GOT3 (cell line): ENCODE measurements at regions not wholly inside any gene's neighbourhood (a gene's known extent, or its start where the extent isn't known, plus 50 kb on each side); places are given as distances from the start of the nearest gene placed in this dataset.
A peak's percentile ranks its signal among the peaks of the same experiment; 100 is the strongest.

Experiments used
- DNase-seq: peaks from one replicate; lab custom pipeline; 2025; ENCODE audit warnings: mixed read lengths; lab: John Stamatoyannopoulos, UW

DNA sequence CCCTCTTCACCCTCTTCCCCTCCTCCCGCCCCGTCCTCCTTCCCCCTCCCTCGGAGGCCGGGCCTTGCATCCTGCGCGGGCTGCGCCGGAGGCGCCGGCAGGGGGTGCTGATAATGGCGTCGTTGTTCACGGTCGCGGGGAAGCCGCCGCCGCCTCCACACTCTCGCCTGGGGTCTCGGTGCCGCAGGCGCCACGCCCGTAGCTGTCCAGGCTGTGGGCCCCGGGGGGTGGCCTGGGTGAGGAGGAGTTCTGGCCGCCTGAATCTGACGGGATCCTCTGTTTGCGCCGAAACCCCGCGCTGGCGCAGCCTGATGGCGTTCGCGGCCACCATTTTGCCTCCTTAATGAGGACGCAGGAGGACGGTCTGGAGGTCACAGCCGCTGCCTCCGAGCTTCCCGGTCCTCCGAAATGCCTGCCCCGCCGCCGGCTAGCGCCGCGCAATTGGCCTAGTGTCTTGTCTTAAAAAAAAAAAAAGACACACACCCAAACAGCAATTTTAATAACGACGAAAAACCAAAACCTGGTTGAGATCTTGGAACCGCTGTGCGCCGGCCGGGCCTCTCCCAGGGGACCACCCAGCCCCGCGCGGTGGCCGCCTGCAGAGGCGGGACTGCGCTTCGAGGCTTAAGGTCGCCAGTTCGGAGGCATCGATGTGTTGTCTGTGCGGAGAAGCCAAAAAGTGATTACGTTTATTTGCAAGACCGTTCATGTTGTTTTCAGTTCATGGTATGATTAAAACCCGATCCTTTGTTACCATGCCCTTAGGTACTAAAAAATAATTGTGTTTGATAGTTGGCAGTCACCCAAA lies 106.6 kb upstream of the HNRNPU start:
- DNase-seq: peak; percentile 94

DNA sequence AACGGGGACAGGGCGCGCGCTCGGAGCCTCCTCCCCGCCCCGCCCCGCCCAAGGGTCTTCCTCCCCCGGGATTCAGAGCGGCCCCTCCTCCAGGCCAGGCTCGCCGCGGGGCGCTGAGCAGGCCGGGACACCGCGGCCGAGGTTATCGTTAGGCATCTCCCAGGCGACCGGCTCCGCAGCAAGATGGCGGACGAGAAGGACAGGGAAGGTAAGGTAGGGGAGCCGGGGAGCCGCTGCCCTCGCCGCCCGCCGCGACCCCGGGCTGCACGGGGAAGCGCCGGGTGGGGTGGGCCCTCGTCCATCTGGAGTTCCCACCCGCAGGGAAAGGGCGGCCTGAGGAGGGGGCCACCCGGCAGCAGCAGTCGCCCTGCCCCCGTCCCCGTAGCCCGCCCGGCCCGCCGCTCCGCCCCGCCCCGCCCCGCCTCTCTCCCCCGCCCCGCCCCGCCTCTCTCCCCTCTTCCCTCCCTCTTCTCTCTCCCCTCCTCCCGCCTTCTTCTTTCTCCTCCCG lies 105.9 kb upstream of the HNRNPU start:
- peak; percentile 88 for DNase-seq

DNA sequence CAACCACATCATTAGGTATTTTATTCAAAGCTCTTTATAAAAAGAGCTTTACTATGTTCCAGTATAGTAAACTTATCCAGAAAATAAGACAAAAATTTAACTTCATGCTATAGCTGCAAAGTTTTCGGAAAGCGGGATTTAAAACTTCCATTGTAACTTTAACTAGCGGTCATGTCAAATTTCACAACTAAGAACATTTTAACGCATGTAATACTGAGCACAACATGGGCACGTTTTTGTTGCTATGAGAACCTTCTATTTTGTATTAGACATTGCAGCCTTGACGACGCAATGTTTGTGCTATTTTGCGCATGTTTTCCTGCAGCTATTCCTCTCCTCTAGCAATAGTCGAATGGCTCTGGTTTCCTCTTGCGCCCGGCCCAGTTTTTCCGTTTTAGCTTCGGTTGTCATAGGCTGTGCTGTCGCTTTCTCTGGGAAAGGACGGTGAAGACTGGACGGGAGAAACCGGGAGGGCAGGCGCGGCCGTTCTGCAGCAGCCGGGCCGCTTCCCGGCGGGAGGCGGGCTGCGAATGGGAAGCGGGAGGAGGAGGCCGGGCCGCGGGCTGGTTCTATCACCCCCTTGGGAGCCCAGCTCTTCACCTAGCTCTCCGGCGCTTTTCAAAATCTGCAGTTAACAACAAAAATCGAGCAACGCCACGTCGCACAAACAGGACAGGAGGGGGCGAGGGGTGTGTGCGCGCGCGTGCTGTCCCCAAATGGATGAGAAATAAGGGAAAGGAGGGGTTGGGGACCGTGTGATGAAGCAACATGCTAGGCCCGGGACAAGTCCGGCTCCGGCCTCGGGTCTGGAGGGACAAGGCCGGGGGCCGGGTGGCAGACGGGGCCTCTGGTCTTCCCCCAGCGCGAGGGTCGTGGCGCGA lies 105.3 kb upstream of the HNRNPU start:
- peak; percentile 77 for DNase-seq

DNA sequence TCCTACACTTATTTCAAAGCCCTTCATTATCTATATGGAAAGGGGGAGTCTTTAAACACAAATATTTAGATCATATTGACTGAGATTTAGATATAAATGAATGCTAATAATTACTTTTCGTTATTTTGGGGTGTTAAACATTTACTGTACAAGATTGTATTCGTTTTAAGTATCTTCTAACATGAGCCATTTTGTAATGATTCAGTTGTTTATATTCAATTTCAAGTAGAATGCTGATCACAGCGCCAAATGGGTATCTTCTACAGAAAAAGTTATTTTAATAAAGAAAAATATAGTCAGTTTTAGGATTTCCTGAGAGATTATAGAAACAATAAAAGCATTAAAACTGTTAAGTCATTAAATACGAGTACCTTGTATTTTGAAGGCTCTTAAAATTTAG lies 104.5 kb upstream of the HNRNPU start:
- DNase-seq: no peak

DNA sequence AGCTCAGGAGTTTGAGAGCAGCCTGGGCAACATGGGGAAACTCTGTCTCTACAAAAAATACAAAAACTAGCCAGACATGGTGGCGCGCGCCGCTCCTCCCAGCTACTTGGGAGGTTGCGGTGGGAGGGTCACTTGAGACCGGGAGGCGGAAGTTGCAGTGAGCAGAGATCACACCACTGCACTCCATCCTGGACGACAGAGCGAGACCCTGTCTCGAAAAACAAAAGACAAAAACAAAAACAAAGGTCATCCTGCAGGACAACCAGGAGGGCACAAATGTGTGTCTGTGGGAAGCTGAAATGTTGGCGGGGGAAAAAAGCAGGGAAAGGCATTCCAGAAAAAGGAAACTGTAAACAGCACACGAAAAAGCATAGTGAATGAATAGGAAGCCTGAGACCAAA lies 104.1 kb upstream of the HNRNPU start:
- DNase-seq: no peak

DNA sequence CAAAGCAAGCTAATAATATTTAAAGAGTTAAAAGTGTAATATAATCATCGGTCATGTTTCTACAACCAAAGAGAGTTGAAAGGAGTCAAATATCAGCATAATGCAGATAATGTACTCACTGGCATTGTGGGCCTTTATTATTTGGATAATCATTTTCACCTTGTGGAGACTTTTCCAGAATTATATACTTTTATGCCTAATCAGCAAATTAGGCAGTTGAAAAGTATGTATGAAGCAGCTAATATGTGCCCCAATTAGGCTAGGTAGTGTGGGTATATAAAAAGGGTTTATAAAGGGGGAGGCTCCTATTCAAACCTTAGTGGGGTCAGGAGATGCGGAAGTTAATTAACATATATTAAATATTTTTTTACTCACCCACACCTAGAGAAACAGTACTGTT lies 102.8 kb upstream of the HNRNPU start:
- no peak for DNase-seq

DNA sequence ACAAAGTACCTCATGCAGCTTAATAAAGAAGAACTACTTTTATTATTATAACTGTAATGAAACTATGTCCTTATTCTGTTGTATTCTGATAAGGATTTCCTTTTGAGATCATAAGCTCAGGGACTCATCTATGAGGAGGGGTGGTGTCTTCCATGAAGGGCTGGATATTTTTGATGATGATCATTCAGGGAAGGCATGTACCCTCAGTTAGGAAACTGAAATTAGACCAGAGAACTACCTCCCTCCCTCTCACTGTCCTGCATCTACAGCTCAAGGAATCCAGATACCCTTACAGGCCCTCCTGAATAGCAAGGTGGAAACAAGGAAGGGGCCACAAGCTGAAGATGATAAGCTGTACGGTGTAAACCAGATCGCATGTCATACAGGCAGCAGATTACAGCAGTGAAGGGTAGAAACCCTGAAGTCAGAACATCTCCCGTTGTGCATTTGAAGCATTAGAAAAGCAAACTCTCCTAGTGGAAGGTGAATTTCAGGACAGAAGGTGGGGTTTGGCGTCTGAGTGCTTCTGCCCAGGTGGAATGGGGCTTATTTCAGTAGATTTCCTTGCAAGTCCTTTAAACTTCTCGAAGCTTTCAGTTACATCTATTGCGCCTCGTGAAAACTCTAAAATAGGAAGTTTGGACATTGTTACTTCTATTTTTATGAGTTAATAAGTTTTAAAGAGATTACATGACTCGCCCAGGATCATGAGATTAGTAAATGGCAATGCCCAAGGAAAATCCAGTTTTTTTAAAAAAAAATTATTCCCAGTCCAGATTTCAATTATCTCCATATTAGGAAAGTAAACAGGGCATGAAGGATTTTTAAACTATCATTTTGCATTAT lies 101.1 kb upstream of the HNRNPU start:
- DNase-seq: no peak

DNA sequence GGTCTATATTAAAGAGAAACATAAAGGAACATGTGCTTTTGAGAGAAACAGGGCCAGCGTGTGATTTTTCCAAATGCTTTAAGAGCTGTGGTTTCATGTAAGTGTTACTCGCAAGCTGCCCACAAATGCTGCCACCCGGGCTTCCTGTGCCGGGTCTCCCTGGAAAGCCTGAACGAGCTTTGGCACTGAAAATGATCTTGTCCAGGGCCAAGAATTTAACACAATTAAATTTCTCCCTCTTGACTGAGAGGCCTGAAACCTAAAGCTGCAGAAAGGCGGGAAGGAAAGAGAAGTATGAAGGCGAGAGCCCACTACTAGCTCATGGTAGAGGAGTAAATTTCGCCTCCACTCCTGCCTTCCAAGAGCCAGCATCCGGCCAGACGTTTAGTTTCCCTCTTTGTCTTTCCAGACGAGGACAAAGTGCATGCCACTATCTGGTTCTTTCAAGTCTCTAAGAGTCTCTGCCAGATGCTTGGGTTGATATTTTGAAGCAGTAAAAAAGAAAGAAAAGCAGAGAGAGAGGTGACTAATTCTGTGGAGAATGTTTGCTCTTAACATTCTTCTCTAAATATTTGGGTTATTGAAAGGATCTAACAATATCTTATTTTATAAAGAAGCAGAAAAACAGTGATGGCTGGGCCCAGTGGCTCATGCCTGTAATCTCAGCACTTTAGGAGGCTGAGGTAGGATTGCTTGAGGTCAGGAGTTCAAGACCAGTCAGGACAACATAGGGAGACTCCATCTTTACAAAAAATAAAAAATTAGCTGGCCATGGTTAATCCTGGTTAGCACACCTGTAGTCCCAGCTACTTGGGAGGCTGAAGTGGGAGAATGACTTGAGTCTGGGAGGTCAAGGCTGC lies 100.0 kb upstream of the HNRNPU start:
- no peak for DNase-seq

DNA sequence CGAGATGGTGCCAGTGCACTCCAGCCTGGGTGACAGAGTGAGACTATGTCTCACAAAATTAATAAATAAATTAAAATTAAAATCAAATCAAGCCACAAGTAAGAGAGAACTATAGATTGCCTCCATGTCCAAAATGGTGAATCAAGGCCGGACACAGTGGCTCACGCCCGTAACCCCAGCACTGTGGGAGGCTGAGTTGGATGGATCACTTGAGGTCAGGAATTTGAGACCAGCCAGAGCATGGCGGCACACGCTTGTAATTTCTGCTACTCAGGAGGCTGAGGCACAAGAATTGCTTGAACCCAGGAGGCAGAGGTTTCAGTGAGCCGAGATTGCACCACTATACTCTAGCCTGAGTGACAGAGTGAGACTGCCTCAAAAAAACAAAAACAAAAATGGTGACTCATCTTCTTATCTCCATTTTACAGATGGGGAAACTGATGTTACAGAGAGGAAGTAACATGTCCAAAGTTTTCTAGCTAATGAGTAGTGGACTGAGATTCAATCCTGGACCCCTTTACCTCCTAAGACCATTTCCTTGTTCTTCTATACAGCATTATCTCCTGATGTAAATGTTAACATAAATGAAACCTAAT lies 99.0 kb upstream of the HNRNPU start:
- DNase-seq: no peak

DNA sequence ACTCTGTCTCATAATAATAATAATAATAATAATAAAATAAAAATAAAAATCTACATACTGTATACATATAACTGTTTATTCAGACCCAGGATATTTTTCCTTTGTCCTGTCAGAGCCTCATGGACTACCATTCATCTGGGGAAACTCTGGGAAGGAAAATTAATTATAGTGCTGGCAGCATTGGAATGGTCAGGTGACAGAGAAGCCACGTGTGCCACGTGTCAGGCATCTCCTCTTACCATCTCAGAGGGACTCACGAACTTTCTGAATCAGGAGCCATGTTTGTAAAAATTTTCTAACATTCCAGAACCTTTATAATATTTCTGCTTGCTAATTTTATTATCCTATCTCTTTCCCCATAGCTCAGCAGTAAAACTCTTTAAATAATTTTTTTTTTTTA lies 97.8 kb upstream of the HNRNPU start:
- DNase-seq: no peak

DNA sequence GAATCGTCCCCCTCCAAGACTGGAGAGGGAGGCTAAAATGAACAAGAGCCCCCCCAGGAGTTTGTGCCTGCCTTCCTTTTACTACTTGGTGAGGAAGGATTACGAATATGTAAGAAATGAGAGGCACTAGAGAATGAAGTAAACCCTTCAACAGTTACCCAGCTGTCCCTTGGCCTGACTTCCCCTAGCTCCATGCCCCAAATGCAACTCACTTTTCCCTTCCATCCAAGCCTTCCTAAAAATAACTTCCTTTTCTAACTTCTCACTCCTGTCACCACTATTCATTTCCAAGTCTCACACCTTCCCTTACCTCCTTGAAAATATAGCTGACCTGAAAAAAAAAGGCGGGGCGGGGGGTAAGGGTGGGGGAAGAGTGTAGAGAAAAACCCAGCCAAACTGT lies 96.6 kb upstream of the HNRNPU start:
- DNase-seq: no peak

DNA sequence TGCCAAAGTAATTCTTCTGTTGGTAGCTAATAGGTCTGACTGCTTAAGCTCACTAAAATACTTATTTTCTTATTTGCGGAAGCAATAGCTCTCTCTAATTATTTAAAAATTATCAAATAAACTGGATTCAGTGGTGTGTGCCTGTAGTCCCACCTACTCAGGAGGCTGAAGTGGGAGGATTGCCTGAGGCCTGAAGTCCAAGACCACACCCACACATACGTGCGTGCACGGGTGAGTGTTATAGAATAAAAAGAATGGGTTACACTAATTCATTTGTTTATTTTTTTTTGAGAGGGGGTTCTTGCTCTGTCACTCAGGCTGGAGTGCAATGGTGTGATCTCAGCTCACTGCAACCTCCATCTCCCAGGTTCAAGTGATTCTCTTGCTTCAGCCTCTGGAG lies 94.2 kb upstream of the HNRNPU start:
- no peak for DNase-seq

DNA sequence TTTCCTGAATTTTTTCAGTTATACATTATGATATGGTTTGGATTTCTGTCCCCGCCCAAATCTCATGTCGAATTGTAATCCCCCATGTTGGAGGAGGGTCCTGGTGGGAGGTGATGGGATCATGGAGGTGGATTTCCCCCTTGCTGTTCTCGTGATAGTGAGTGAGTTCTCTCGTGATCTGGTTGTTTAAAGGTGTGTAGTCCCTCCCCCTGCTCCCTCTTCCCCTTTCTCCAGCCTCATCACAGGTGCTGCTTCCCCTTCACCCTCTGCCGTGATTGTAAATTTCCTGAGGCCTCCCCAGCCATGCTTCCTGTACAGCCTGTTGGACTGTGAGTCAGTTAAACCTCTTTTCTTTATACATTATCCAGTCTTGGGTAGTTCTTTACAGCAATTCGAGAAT lies 93.2 kb upstream of the HNRNPU start:
- DNase-seq: no peak

DNA sequence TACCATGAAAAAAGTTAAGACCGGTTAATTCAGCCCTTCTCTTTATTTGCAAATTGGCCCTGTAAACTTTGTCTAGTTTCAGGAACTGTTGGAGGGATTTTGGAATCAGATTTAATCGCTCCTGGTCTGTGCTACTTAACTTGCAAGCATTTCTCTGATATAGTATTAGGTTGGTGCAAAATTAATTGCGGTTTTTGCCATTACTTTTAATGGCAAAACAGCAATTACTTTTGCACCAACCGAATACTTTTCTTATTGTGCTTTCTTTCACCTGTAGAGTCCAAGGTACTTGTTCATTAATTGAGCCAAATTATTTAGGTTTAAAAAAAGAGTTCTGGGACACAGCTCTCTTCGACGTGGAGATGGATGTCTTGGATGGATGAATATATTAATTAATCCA lies 92.8 kb upstream of the HNRNPU start:
- no peak for DNase-seq

DNA sequence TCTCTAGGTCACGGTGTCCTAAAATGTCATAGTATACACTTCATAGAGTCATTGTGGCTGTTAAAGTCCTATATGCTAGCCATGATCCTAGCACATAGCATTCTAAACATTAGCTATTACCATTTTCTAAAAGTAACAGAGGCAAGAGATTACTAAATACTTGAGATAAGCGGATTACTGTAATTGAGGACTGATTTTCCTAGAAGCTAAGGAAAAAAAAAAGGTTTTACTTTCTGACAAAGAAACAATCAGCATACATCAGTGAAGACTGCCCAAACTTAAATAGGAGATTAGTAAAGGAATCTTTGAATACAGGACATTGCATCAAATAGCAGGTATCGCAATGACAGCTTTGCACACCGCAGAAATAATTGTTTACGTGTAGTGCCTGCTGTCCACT lies 91.3 kb upstream of the HNRNPU start:
- no peak for DNase-seq

DNA sequence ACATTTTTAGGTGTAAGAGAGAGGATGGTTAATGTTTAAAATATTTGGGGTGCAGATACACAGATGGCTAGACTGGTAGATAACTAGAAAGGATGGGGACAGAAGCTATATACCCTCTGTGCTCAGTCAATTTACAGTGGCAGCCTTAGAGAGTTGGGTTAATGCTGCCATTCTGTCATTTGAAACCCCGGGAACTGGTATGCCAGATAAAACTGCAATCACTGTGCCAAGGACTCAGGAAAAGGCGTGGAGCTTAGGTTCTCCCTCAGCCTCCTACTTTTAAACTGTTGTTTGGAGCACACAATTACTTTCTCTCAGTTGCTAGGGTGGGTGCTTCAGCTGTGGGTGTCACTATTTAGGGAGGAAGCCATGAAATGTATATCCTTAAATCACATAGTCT lies 90.0 kb upstream of the HNRNPU start:
- DNase-seq: no peak

DNA sequence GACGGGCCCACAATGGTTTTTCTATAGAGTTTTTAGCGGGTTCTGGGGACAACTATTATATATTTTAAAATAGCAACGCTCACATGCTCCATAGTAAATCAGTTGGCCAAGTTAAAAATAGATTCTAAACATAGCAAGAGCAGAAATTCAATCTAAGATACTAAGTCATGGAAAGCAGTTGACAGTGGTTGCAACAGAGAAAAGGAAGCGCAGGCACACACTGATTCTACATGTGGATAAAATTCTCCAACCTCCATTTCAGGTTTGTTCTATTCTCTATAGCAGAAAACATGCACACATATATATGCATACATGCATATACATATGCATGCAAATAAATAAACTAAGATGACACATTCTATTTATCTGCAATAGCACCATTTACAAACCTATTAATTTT lies 89.6 kb upstream of the HNRNPU start:
- no peak for DNase-seq

DNA sequence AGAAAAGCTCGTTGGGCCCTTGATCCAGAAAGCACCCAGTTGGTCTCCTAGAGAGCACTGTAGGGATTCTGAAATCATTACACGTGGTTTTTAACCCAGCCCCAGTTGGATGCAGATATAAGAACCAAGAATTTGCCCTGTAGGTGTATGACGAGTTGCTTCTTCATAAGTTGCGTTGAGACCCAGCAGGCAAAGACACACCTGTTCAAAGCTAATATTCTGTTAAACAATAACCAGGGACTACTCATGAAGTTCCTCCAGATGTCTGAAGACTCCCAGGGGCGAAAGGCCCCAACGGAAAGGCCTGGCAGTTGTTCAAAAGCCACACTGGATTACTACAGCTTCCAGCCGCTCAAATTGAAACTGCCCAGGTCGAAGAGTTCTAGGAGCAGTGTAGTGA lies 88.6 kb upstream of the HNRNPU start:
- no peak for DNase-seq

DNA sequence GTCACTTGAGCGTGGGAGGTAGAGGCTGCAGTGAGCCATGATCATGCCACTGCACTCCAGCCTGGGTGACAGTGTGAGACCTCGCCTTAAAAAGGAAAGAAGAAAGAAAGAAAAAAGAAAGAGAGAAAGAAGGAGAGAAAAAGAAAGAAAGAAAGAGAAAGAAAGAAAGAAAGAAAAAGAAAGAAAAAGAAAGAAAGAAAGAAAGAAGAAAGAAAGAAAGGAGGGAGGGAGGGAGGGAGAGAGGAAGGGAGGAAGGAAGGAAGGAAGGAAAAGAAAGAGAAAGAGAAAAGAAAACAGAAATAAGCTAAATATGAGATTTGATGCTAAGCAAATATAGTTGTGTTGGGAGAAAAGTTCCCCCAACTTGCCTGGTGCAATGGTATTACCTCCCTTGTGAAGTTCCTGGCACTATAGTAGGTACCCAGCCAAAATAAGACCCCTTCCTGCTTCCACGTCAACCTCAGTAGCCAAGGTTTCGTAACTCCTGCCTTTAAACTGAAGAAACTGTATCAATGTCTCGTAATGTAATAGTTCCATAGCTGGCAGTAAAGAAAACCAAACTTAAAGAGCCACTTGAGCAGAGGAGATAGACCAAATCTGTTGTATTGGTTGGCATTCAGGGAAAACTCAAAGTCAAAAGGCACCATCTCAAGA lies 88.1 kb upstream of the HNRNPU start:
- no peak for DNase-seq

DNA sequence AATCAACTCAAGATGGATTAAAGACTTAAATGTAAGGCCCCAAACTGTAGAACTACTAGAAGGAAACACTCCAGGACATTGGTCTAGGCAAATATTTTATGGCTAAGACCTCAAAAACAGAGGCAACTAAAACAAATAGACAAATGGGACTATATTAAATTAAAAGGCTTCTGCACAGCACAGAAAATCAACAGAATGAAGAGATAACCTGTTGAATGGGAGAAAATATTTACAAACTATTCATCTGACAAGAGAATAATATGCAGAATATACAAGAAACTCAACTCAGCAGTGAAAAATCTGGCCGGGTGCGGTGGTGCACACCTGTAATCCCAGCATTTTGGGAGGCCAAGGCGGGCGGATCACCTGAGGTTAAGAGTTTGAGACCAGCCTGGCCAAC lies 84.1 kb upstream of the HNRNPU start:
- DNase-seq: no peak
